Thymus (tissue), 11 donors: ENCODE measurements at regions not wholly inside any gene's neighbourhood (a gene's known extent, or its start where the extent isn't known, plus 50 kb on each side); places are given as distances from the start of the nearest gene placed in this dataset.

Experiments
- DNase-seq, 9 donors: peaks; one replicate each; pipeline ENCODE4 v3.0.0-alpha.2; 2013; ENCODE audit warnings: low spot score in 9 of 9, low read depth in 6 of 9, missing footprints in 1 of 9
- H3K27ac ChIP-seq, 2 donors: one replicate each; pipeline ENCODE4 v1.5.1; 2013; ENCODE audit warnings: control low read depth in 1 of 2, low read depth in 1 of 2, low read length in 1 of 2, mild to moderate bottlenecking in 1 of 2, moderate library complexity in 1 of 2
- H3K27me3 ChIP-seq, 2 donors: one replicate each; pipeline ENCODE4 v1.5.1; 2013; ENCODE audit warnings: low read length in 1 of 2; ENCODE audit not compliant: control insufficient read depth in 2 of 2, insufficient read depth in 1 of 2
- H3K36me3 ChIP-seq, 2 donors: one replicate each; pipeline ENCODE4 v1.5.1; 2013; ENCODE audit warnings: low read length in 1 of 2, mild to moderate bottlenecking in 1 of 2, moderate library complexity in 1 of 2; ENCODE audit not compliant: control insufficient read depth in 2 of 2, insufficient read depth in 2 of 2
- H3K4me1 ChIP-seq, 2 donors: one replicate each; pipeline ENCODE4 v1.5.1; 2013; ENCODE audit warnings: low read length in 2 of 2; ENCODE audit not compliant: control insufficient read depth in 2 of 2, insufficient read depth in 2 of 2
- H3K4me3 ChIP-seq, 2 donors: one replicate each; pipeline ENCODE4 v1.5.1; 2013; ENCODE audit warnings: low read length in 2 of 2, control low read depth in 1 of 2, mild to moderate bottlenecking in 1 of 2
- H3K9me3 ChIP-seq, 2 donors: one replicate each; pipeline ENCODE4 v1.5.1; 2013; ENCODE audit warnings: low read length in 1 of 2, mild to moderate bottlenecking in 1 of 2; ENCODE audit not compliant: control insufficient read depth in 2 of 2, insufficient read depth in 1 of 2
- WGBS: extraction: QIAGEN DNeasy Blood & Tissue Kit; methylation state at CpG from one replicate; pipeline ENCODE4 v1.1.7; 2013; 5-methylcytosine and 5-hydroxymethylcytosine counted together
- donor health status: healthy.

- H3K27me3 ChIP-seq, result no peaks in the 10 kb centered on the region
- WGBS, result 99% methylated on average over 1 of the region's 1 CpG
- no peaks in the 10 kb centered on the region for H3K4me1 ChIP-seq
- H3K9me3 ChIP-seq, result no peaks in the 10 kb centered on the region
- H3K27ac ChIP-seq, result no peak overlapping the region
- H3K36me3 ChIP-seq, result no peaks in the 10 kb centered on the region
- no peak overlapping the region for H3K4me3 ChIP-seq
- no peak for DNase-seq
Observed at GRCh38 chr13:97555034-97555433, 121.1 kb downstream of the RAP2A start.

- no peak for DNase-seq
- Histone ChIP-seq H3K27ac (no peak overlapping the region), H3K36me3 (no peaks in the 10 kb centered on the region), H3K4me1 (no peaks in the 10 kb centered on the region), H3K27me3 (no peaks in the 10 kb centered on the region), H3K9me3 (no peaks in the 10 kb centered on the region), H3K4me3 (no peak overlapping the region)
- 94% methylated on average over 2 of the region's 2 CpGs for WGBS
Observed at GRCh38 chr13:97559030-97559429, 125.1 kb downstream of the RAP2A start.

GRCh38 chr13:97559981-97560380 is 126.0 kb downstream of the RAP2A start:
- no peaks in the 10 kb centered on the region for H3K9me3 ChIP-seq
- H3K4me1 ChIP-seq, result no peaks in the 10 kb centered on the region
- no peak overlapping the region for H3K27ac ChIP-seq
- no peaks in the 10 kb centered on the region for H3K27me3 ChIP-seq
- no peak for DNase-seq
- WGBS, result 97% methylated on average over 3 of the region's 3 CpGs
- H3K4me3 ChIP-seq, result no peak overlapping the region
- no peaks in the 10 kb centered on the region for H3K36me3 ChIP-seq

- Histone ChIP-seq H3K27me3 (no peaks in the 10 kb centered on the region), H3K4me1 (no peaks in the 10 kb centered on the region), H3K27ac (no peak overlapping the region), H3K4me3 (no peak overlapping the region), H3K36me3 (no peaks in the 10 kb centered on the region), H3K9me3 (no peaks in the 10 kb centered on the region)
- no peak for DNase-seq
- WGBS, result 72% methylated on average over 1 of the region's 1 CpG
Observed at GRCh38 chr13:97561182-97561581, 127.2 kb downstream of the RAP2A start.

- Histone ChIP-seq H3K4me1 (no peaks in the 10 kb centered on the region), H3K4me3 (no peak overlapping the region), H3K36me3 (no peaks in the 10 kb centered on the region), H3K27me3 (no peaks in the 10 kb centered on the region), H3K9me3 (no peaks in the 10 kb centered on the region), H3K27ac (no peak overlapping the region)
- no peak for DNase-seq
- 94% methylated on average over 1 of the region's 1 CpG for WGBS
Observed at GRCh38 chr13:97562962-97563361, 129.0 kb downstream of the RAP2A start.

- no peak for DNase-seq
- 93% methylated on average over 5 of the region's 5 CpGs for WGBS
- peaks cover 0 to 2% of the 10 kb centered on the region in 2 donors for H3K27me3 ChIP-seq
Observed at GRCh38 chr13:97564956-97565355, 131.0 kb downstream of the RAP2A start.

GRCh38 chr13:97565906-97566305 is 131.9 kb downstream of the RAP2A start:
- Histone ChIP-seq H3K36me3 (no peaks in the 10 kb centered on the region), H3K9me3 (no peaks in the 10 kb centered on the region), H3K4me3 (no peak overlapping the region), H3K27ac (no peak overlapping the region), H3K27me3 (peaks cover 0 to 2% of the 10 kb centered on the region in 2 donors), H3K4me1 (no peaks in the 10 kb centered on the region)
- no peak for DNase-seq
- WGBS, result 93% methylated on average over 3 of the region's 3 CpGs

More at GRCh38 chr13:97564956-97565355, 131.0 kb downstream of the RAP2A start:
- Histone ChIP-seq H3K27ac (no peak overlapping the region), H3K36me3 (no peaks in the 10 kb centered on the region), H3K4me1 (no peaks in the 10 kb centered on the region), H3K9me3 (no peaks in the 10 kb centered on the region), H3K4me3 (no peak overlapping the region)

- H3K27ac ChIP-seq, result no peak overlapping the region
- H3K36me3 ChIP-seq, result no peaks in the 10 kb centered on the region
- H3K4me3 ChIP-seq, result no peak overlapping the region
- H3K4me1 ChIP-seq, result no peaks in the 10 kb centered on the region
- no peaks in the 10 kb centered on the region for H3K9me3 ChIP-seq
- no peak for DNase-seq
- WGBS, result 97% methylated on average over 2 of the region's 2 CpGs
- peaks cover 0 to 2% of the 10 kb centered on the region in 2 donors for H3K27me3 ChIP-seq
Observed at GRCh38 chr13:97566907-97567306, 132.9 kb downstream of the RAP2A start.

GRCh38 chr13:97567510-97568243 is 133.7 kb downstream of the RAP2A start:
- peaks cover 0 to 2% of the 10 kb centered on the region in 2 donors for H3K27me3 ChIP-seq
- no peaks in the 10 kb centered on the region for H3K4me1 ChIP-seq
- no peaks in the 10 kb centered on the region for H3K36me3 ChIP-seq
- DNase-seq, result peak in 1 of 9 donors; percentile 6
- 49% methylated on average over 3 of the region's 3 CpGs for WGBS
- no peaks in the 10 kb centered on the region for H3K9me3 ChIP-seq
- H3K4me3 ChIP-seq, result no peak overlapping the region
- no peak overlapping the region for H3K27ac ChIP-seq
